Loucy (cell line): ENCODE measurements at regions not wholly inside any gene's neighbourhood (a gene's known extent, or its start where the extent isn't known, plus 50 kb on each side); places are given as distances from the start of the nearest gene placed in this dataset.

ENCODE experiments used
- EZH2phosphoT487 ChIP-seq: fragments of 200-600 bp; IDR thresholded peaks from 2 replicates; pipeline ENCODE4 v1.6.1; 2018; ENCODE audit warnings: antibody characterized with exemption, mild to moderate bottlenecking, moderate library complexity, borderline replicate concordance
- TF ChIP-seq, protein P1 (sequence below): fragments of 200-600 bp; sonication (generic); conservative IDR thresholded peaks from 2 replicates; pipeline ENCODE4 v1.5.1; 2014; ENCODE audit warnings: mild to moderate bottlenecking, antibody characterized with exemption, low read length

GRCh38 chr10:128929767-128930166 lies 537.3 kb upstream of the MGMT start:
- TF ChIP-seq, protein P1, sequence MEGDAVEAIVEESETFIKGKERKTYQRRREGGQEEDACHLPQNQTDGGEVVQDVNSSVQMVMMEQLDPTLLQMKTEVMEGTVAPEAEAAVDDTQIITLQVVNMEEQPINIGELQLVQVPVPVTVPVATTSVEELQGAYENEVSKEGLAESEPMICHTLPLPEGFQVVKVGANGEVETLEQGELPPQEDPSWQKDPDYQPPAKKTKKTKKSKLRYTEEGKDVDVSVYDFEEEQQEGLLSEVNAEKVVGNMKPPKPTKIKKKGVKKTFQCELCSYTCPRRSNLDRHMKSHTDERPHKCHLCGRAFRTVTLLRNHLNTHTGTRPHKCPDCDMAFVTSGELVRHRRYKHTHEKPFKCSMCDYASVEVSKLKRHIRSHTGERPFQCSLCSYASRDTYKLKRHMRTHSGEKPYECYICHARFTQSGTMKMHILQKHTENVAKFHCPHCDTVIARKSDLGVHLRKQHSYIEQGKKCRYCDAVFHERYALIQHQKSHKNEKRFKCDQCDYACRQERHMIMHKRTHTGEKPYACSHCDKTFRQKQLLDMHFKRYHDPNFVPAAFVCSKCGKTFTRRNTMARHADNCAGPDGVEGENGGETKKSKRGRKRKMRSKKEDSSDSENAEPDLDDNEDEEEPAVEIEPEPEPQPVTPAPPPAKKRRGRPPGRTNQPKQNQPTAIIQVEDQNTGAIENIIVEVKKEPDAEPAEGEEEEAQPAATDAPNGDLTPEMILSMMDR = no peak
- TF ChIP-seq EZH2phosphoT487 = no peak
